ENCODE measurements at regions not wholly inside any gene's neighbourhood (a gene's known extent, or its start where the extent isn't known, plus 50 kb on each side); places are given as distances from the start of the nearest gene placed in this dataset.

- no peak for DNase-seq
Observed at GRCh38 chr3:127033171-127033570, 50.3 kb downstream of the PLXNA1 start.

GRCh38 chr3:127033786-127034185 lies 50.9 kb downstream of the PLXNA1 start:
- no peak for DNase-seq

GRCh38 chr3:127034195-127034989 lies 51.5 kb downstream of the PLXNA1 start:
- no peak for DNase-seq

- no peak for DNase-seq
Observed at GRCh38 chr3:127034990-127035652, 52.2 kb downstream of the PLXNA1 start.

- DNase-seq: peak in 1 of 2 donors; percentile 38
Observed at GRCh38 chr3:127035677-127036076, 52.8 kb downstream of the PLXNA1 start.

GRCh38 chr3:127036209-127037020 lies 53.5 kb downstream of the PLXNA1 start:
- DNase-seq: no peak

- DNase-seq: no peak
Observed at GRCh38 chr3:127037021-127037400, 54.1 kb downstream of the PLXNA1 start.

- no peak for DNase-seq
Observed at GRCh38 chr3:127037418-127037841, 54.5 kb downstream of the PLXNA1 start.

GRCh38 chr3:127037971-127038446 lies 55.1 kb downstream of the PLXNA1 start:
- no peak for DNase-seq

- no peak for DNase-seq
Observed at GRCh38 chr3:127038466-127038865, 55.6 kb downstream of the PLXNA1 start.

- DNase-seq: no peak
Observed at GRCh38 chr3:127038923-127039581, 56.1 kb downstream of the PLXNA1 start.

GRCh38 chr3:127039719-127040118 lies 56.8 kb downstream of the PLXNA1 start:
- DNase-seq: no peak

- no peak for DNase-seq
Observed at GRCh38 chr3:127040216-127040615, 57.3 kb downstream of the PLXNA1 start.

- no peak for DNase-seq
Observed at GRCh38 chr3:127041264-127041820, 58.4 kb downstream of the PLXNA1 start.

- DNase-seq: no peak
Observed at GRCh38 chr3:127041933-127042332, 59.0 kb downstream of the PLXNA1 start.

GRCh38 chr3:127042634-127043033 lies 59.7 kb downstream of the PLXNA1 start:
- no peak for DNase-seq

GRCh38 chr3:127043041-127043641 lies 60.2 kb downstream of the PLXNA1 start:
- peak; percentile 45 to 53 for DNase-seq

GRCh38 chr3:127043731-127044510 lies 61.0 kb downstream of the PLXNA1 start:
- DNase-seq: no peak

GRCh38 chr3:127044996-127045395 lies 62.1 kb downstream of the PLXNA1 start:
- DNase-seq: peak; percentile 17 to 21

- no peak for DNase-seq
Observed at GRCh38 chr3:127045435-127046045, 62.6 kb downstream of the PLXNA1 start.
